H1 (cell line): ENCODE measurements at regions not wholly inside any gene's neighbourhood (a gene's known extent, or its start where the extent isn't known, plus 50 kb on each side); places are given as distances from the start of the nearest gene placed in this dataset.

ENCODE experiments used
- CTCF ChIA-PET: fragments of 300-600 bp; sonication (Branson Sonifier 250); formaldehyde crosslinking; loops from one replicate; lab custom pipeline; 2021; ENCODE audit not compliant: partially characterized antibody; lab: Charles Lee
- POLR2A ChIA-PET: fragments of 300-600 bp; sonication (Branson Sonifier 250); formaldehyde crosslinking; loops from one replicate; lab custom pipeline; 2021; ENCODE audit warnings: inconsistent platforms; ENCODE audit not compliant: partially characterized antibody; lab: Charles Lee
- DNase-seq, 2 experiments: peaks; one replicate each; pipeline versions ENCODE4 v3.0.0 to v3.0.0-alpha.2; 2010 to 2022; ENCODE audit warnings: low spot score in 2 of 2, low read depth in 1 of 2, mixed read lengths in 1 of 2
- FAIRE-seq: peaks from 2 replicates; lab custom pipeline; 2011; peaks lifted over from hg19 to GRCh38; lab: Jason Lieb, UNC
- H2AFZ ChIP-seq: 2 replicates; pipeline ENCODE4 v1.8.1; 2012; ENCODE audit warnings: low read length, inconsistent platforms
- H2AK5ac ChIP-seq: 2 replicates; pipeline ENCODE4 v1.6.1; 2013; ENCODE audit warnings: low read depth, low read length
- H2BK120ac ChIP-seq: replicated peaks from 2 replicates; pipeline ENCODE3; 2013; ENCODE audit warnings: low read depth, low read length, inconsistent platforms
- H2BK12ac ChIP-seq: 2 replicates; pipeline ENCODE4 v1.6.1; 2013; ENCODE audit warnings: low read depth, low read length
- H2BK15ac ChIP-seq: 2 replicates; pipeline ENCODE4 v1.6.1; 2013; ENCODE audit warnings: low read length
- H2BK20ac ChIP-seq: 2 replicates; pipeline ENCODE4 v1.6.1; 2013; ENCODE audit warnings: low read length
- H2BK5ac ChIP-seq: 2 replicates; pipeline ENCODE4 v1.6.1; 2013; ENCODE audit warnings: low read depth, low read length
- H3K14ac ChIP-seq: 2 replicates; pipeline ENCODE4 v1.6.1; 2013; ENCODE audit warnings: inconsistent platforms; ENCODE audit not compliant: insufficient read length
- H3K18ac ChIP-seq: 2 replicates; pipeline ENCODE4 v1.6.1; 2013; ENCODE audit warnings: low read length; ENCODE audit errors: extremely low read depth
- H3K23ac ChIP-seq: 2 replicates; pipeline ENCODE4 v1.6.1; 2013; ENCODE audit warnings: inconsistent platforms; ENCODE audit not compliant: insufficient read length
- H3K23me2 ChIP-seq: 2 replicates; pipeline ENCODE4 v1.6.1; 2013; ENCODE audit warnings: low read depth, low read length
- H3K27ac ChIP-seq: 2 replicates; pipeline ENCODE4 v1.6.1; 2011; ENCODE audit warnings: low read depth, low read length, inconsistent platforms
- H3K27me3 ChIP-seq, 4 experiments: replicated peaks in 1 of 4; 1 replicate in 1 of 4; 2 replicates in 3 of 4; pipeline versions ENCODE4 v1.6.1 to v1.8.1; 2011 to 2013; ENCODE audit warnings: low read length in 3 of 4, mild to moderate bottlenecking in 3 of 4, inconsistent platforms in 2 of 4, mixed read lengths in 2 of 4, moderate library complexity in 1 of 4; ENCODE audit not compliant: control insufficient read depth in 3 of 4, insufficient read depth in 3 of 4; ENCODE audit errors: extremely low read depth in 1 of 4
- H3K36me3 ChIP-seq, 4 experiments: 2 replicates each; pipeline versions ENCODE4 v1.6.1 to v1.8.1; 2011 to 2013; ENCODE audit warnings: mild to moderate bottlenecking in 4 of 4, low read length in 3 of 4, moderate library complexity in 2 of 4, control low read depth in 1 of 4, inconsistent platforms in 1 of 4; ENCODE audit not compliant: insufficient read depth in 4 of 4, control insufficient read depth in 2 of 4
- H3K4ac ChIP-seq: replicated peaks from 2 replicates; pipeline ENCODE3; 2013; ENCODE audit warnings: low read length, low read depth, mixed read lengths, inconsistent platforms; ENCODE audit not compliant: insufficient read length
- H3K4me1 ChIP-seq, 4 experiments: replicated peaks in 1 of 4; 1 replicate in 1 of 4; 2 replicates in 3 of 4; pipeline versions ENCODE4 v1.6.1 to v1.8.1; 2011 to 2013; ENCODE audit warnings: low read length in 3 of 4, inconsistent platforms in 2 of 4, mixed read lengths in 1 of 4; ENCODE audit not compliant: insufficient read depth in 4 of 4, control insufficient read depth in 3 of 4
- H3K4me2 ChIP-seq, 2 experiments: 2 replicates each; pipeline versions ENCODE4 v1.6.1 to v1.8.1; 2011 to 2013; ENCODE audit warnings: low read depth in 2 of 2, low read length in 2 of 2, control low read depth in 1 of 2, inconsistent platforms in 1 of 2, mild to moderate bottlenecking in 1 of 2; ENCODE audit not compliant: insufficient read depth in 1 of 2
- H3K4me3 ChIP-seq, 4 experiments: fragments of 200-600, 300-600 bp in 1 of 4; sonication (generic), shearing (Covaris generic), sonication (Bioruptor Twin) in 1 of 4; 2 replicates each; pipeline versions ENCODE4 v1.5.1 to v1.8.1; 2011 to 2016; ENCODE audit warnings: low read length in 4 of 4, low read depth in 3 of 4, control low read depth in 2 of 4, inconsistent platforms in 2 of 4, mild to moderate bottlenecking in 2 of 4, mixed read lengths in 1 of 4, moderate library complexity in 1 of 4; ENCODE audit not compliant: insufficient read depth in 2 of 4; ENCODE audit errors: extremely low read depth in 1 of 4
- H3K56ac ChIP-seq: replicated peaks from 2 replicates; pipeline ENCODE3; 2013; ENCODE audit warnings: low read depth, mild to moderate bottlenecking, mixed read lengths, low read length, inconsistent platforms; ENCODE audit not compliant: insufficient read length
- H3K79me1 ChIP-seq: 2 replicates; pipeline ENCODE4 v1.6.1; 2013; ENCODE audit warnings: low read depth, low read length, control low read depth
- H3K79me2 ChIP-seq, 2 experiments: 2 replicates each; pipeline versions ENCODE4 v1.6.1 to v1.8.1; 2012 to 2013; ENCODE audit warnings: low read length in 2 of 2, mild to moderate bottlenecking in 2 of 2, inconsistent platforms in 1 of 2; ENCODE audit not compliant: insufficient read depth in 2 of 2, control insufficient read depth in 1 of 2
- H3K9ac ChIP-seq, 4 experiments: replicated peaks in 1 of 4; 1 replicate in 1 of 4; 2 replicates in 3 of 4; pipeline versions ENCODE4 v1.6.1 to v1.8.1; 2011 to 2013; ENCODE audit warnings: low read depth in 3 of 4, low read length in 3 of 4, control low read depth in 2 of 4, mild to moderate bottlenecking in 2 of 4, moderate library complexity in 2 of 4, inconsistent platforms in 1 of 4; ENCODE audit errors: extremely low read depth in 1 of 4
- H3K9me3 ChIP-seq, 2 experiments: 2 replicates each; pipeline versions ENCODE4 v1.6.1 to v1.8.1; 2012 to 2013; ENCODE audit warnings: mild to moderate bottlenecking in 2 of 2, moderate library complexity in 2 of 2, control low read depth in 1 of 2, inconsistent platforms in 1 of 2, low read depth in 1 of 2, low read length in 1 of 2, mixed read lengths in 1 of 2; ENCODE audit not compliant: insufficient read depth in 2 of 2
- H4K20me1 ChIP-seq, 2 experiments: replicated peaks in 1 of 2; 2 replicates each; pipeline versions ENCODE3 to v1.8.1; 2011 to 2013; ENCODE audit warnings: inconsistent platforms in 2 of 2, low read length in 2 of 2, mild to moderate bottlenecking in 1 of 2; ENCODE audit not compliant: insufficient read depth in 2 of 2, control insufficient read depth in 1 of 2
- H4K5ac ChIP-seq: 2 replicates; pipeline ENCODE4 v1.6.1; 2013; ENCODE audit warnings: low read length, low read depth, mixed read lengths, inconsistent platforms; ENCODE audit not compliant: insufficient read length
- H4K8ac ChIP-seq: 2 replicates; pipeline ENCODE4 v1.8.0; 2013; ENCODE audit warnings: mild to moderate bottlenecking, moderate library complexity, low read length, inconsistent platforms; ENCODE audit not compliant: insufficient read depth; ENCODE audit errors: extremely low read depth
- H4K91ac ChIP-seq: replicated peaks from 2 replicates; pipeline ENCODE3; 2013; ENCODE audit warnings: low read length, mixed read lengths, inconsistent platforms; ENCODE audit not compliant: insufficient read length
- TF ChIP-seq, protein P1 (sequence below): fragments of 300-600 bp; sonication (generic); IDR thresholded peaks from 2 replicates; pipeline ENCODE4 v1.7.1; 2012; ENCODE audit warnings: low read length, moderate library complexity, mild to moderate bottlenecking, inconsistent platforms; ENCODE audit not compliant: insufficient replicate concordance
- TF ChIP-seq, protein P2 (sequence below): IDR thresholded peaks from 2 replicates; pipeline ENCODE4 v1.6.1; 2012; ENCODE audit warnings: inconsistent platforms

DNA sequence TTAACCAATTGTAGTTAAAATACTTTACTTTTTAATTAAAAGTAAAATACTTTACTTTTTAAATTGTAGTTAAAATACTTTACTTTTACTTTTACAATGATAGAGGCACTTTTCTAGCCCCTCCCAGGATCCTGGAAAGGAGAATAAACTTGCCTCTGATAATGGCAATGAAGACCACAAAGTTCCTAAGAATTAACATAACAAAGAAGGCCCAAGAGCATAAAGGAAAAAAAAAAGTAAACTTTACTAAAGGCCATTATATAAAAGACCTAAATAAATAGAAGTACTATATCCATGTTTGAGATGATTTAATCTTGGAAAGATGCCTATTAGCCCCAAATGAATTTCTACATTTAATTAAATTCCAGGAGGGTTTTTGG, 129.1 kb upstream of the THY1 start:
- Histone ChIP-seq H3K14ac (no peak overlapping the region), H2AK5ac (no peak overlapping the region), H2BK12ac (no peak overlapping the region), H4K91ac (no peak overlapping the region), H3K4me3 (no peak overlapping the region), H3K23me2 (no peaks in the 10 kb centered on the region), H2BK5ac (no peak overlapping the region), H3K79me2 (no peaks in the 10 kb centered on the region), H3K4me2 (no peak overlapping the region), H3K27ac (no peak overlapping the region), H3K79me1 (no peaks in the 10 kb centered on the region), H3K18ac (no peak overlapping the region), H3K9ac (no peak overlapping the region), H3K9me3 (peaks cover 0 to 9% of the 10 kb centered on the region in 2 experiments; a peak in 1 of 4 replicates), H3K36me3 (no peaks in the 10 kb centered on the region; a peak in 1 of 8 replicates), H3K27me3 (no peaks in the 10 kb centered on the region; a peak in 1 of 7 replicates), H2BK120ac (no peak overlapping the region), H4K5ac (no peak overlapping the region), H2BK15ac (no peak overlapping the region), H3K56ac (no peak overlapping the region), H3K23ac (no peak overlapping the region), H3K4me1 (no peaks in the 10 kb centered on the region; a peak in 1 of 7 replicates), H4K20me1 (no peaks in the 10 kb centered on the region), H2AFZ (no peak overlapping the region), H4K8ac (no peak overlapping the region), H3K4ac (no peak overlapping the region), H2BK20ac (no peak overlapping the region)
- ChIA-PET POLR2A (no interaction called here), CTCF (no interaction called here)
- DNase-seq: no peak
- no peak for FAIRE-seq
- TF ChIP-seq, protein P1, sequence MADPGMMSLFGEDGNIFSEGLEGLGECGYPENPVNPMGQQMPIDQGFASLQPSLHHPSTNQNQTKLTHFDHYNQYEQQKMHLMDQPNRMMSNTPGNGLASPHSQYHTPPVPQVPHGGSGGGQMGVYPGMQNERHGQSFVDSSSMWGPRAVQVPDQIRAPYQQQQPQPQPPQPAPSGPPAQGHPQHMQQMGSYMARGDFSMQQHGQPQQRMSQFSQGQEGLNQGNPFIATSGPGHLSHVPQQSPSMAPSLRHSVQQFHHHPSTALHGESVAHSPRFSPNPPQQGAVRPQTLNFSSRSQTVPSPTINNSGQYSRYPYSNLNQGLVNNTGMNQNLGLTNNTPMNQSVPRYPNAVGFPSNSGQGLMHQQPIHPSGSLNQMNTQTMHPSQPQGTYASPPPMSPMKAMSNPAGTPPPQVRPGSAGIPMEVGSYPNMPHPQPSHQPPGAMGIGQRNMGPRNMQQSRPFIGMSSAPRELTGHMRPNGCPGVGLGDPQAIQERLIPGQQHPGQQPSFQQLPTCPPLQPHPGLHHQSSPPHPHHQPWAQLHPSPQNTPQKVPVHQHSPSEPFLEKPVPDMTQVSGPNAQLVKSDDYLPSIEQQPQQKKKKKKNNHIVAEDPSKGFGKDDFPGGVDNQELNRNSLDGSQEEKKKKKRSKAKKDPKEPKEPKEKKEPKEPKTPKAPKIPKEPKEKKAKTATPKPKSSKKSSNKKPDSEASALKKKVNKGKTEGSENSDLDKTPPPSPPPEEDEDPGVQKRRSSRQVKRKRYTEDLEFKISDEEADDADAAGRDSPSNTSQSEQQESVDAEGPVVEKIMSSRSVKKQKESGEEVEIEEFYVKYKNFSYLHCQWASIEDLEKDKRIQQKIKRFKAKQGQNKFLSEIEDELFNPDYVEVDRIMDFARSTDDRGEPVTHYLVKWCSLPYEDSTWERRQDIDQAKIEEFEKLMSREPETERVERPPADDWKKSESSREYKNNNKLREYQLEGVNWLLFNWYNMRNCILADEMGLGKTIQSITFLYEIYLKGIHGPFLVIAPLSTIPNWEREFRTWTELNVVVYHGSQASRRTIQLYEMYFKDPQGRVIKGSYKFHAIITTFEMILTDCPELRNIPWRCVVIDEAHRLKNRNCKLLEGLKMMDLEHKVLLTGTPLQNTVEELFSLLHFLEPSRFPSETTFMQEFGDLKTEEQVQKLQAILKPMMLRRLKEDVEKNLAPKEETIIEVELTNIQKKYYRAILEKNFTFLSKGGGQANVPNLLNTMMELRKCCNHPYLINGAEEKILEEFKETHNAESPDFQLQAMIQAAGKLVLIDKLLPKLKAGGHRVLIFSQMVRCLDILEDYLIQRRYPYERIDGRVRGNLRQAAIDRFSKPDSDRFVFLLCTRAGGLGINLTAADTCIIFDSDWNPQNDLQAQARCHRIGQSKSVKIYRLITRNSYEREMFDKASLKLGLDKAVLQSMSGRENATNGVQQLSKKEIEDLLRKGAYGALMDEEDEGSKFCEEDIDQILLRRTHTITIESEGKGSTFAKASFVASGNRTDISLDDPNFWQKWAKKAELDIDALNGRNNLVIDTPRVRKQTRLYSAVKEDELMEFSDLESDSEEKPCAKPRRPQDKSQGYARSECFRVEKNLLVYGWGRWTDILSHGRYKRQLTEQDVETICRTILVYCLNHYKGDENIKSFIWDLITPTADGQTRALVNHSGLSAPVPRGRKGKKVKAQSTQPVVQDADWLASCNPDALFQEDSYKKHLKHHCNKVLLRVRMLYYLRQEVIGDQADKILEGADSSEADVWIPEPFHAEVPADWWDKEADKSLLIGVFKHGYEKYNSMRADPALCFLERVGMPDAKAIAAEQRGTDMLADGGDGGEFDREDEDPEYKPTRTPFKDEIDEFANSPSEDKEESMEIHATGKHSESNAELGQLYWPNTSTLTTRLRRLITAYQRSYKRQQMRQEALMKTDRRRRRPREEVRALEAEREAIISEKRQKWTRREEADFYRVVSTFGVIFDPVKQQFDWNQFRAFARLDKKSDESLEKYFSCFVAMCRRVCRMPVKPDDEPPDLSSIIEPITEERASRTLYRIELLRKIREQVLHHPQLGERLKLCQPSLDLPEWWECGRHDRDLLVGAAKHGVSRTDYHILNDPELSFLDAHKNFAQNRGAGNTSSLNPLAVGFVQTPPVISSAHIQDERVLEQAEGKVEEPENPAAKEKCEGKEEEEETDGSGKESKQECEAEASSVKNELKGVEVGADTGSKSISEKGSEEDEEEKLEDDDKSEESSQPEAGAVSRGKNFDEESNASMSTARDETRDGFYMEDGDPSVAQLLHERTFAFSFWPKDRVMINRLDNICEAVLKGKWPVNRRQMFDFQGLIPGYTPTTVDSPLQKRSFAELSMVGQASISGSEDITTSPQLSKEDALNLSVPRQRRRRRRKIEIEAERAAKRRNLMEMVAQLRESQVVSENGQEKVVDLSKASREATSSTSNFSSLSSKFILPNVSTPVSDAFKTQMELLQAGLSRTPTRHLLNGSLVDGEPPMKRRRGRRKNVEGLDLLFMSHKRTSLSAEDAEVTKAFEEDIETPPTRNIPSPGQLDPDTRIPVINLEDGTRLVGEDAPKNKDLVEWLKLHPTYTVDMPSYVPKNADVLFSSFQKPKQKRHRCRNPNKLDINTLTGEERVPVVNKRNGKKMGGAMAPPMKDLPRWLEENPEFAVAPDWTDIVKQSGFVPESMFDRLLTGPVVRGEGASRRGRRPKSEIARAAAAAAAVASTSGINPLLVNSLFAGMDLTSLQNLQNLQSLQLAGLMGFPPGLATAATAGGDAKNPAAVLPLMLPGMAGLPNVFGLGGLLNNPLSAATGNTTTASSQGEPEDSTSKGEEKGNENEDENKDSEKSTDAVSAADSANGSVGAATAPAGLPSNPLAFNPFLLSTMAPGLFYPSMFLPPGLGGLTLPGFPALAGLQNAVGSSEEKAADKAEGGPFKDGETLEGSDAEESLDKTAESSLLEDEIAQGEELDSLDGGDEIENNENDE: no peak
- TF ChIP-seq, protein P2, sequence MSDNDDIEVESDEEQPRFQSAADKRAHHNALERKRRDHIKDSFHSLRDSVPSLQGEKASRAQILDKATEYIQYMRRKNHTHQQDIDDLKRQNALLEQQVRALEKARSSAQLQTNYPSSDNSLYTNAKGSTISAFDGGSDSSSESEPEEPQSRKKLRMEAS: no peak
